Stimulated activated CD8-positive, alpha-beta memory T cell treated with anti-CD3 and anti-CD28 coated beads, Interleukin-4, amount 100 ng/mL, for 4 hours (primary cell): ENCODE measurements at regions not wholly inside any gene's neighbourhood (a gene's known extent, or its start where the extent isn't known, plus 50 kb on each side); places are given as distances from the start of the nearest gene placed in this dataset.
"Not testable (repeated sequence)": the region's sequence is repeated elsewhere in the genome, so short reads cannot be mapped to it uniquely, and the experiment has no call there.

Experiments used
- DNase-seq, 2 donors: peaks; one replicate each; pipeline ENCODE4 v3.0.0-alpha.2; 2020; ENCODE audit warnings: low read depth in 2 of 2, low spot score in 1 of 2

GRCh38 chr16:29148867-29149272, 164.0 kb downstream of the LAT start:
- peak; percentile 30 to 51 for DNase-seq

DNA sequence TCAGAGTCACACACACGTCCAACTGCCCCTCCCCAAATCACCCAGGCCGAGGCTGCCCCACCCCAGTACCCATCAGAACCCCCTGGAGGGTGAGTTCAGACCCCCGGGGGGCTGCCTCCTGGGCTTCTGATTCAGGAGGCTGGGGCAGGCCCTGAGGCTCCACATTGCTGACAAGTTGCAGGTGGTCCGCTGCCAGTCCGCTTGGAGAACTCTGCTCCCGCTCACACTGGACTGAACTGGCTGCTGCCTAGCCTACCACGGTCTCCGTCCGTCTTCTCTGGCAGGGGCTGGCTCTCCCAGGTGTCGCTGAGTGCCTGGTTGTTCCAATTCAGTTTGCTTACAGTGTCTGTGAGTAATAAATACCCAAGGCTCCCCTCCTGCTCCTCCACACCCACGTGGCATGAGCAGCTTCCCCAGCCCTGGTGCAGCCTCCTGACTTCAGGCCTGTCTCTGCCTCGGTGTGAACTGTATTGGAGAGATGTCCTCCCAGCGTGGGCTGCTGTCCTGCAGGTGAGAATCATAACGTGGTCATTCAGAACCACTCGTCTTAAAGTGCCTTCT, 163.4 kb downstream of the LAT start:
- DNase-seq: no peak

GRCh38 chr16:29147710-29148109, 162.9 kb downstream of the LAT start:
- not testable (repeated sequence) for DNase-seq

GRCh38 chr16:29146808-29147643, 162.2 kb downstream of the LAT start:
- DNase-seq: not testable (repeated sequence)

DNA sequence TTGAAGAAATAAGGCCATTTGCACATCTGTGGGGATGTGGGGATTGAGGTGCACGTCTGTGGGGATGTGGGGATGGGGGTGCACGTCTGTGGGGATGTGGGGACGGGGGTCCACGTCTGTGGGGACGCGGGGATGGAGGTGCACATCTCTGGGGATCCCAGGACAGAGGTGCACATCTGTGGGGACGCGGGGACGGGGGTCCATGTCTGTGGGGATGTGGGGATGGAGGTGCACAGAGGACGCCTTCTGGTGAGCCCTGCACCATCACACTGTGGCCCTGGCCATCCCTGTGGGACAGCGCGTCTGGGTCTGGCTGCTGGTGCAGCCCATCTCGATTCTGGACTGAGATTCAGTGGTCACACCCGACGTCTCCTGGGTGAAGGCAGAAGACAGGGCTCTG, 161.4 kb downstream of the LAT start:
- no peak for DNase-seq

DNA sequence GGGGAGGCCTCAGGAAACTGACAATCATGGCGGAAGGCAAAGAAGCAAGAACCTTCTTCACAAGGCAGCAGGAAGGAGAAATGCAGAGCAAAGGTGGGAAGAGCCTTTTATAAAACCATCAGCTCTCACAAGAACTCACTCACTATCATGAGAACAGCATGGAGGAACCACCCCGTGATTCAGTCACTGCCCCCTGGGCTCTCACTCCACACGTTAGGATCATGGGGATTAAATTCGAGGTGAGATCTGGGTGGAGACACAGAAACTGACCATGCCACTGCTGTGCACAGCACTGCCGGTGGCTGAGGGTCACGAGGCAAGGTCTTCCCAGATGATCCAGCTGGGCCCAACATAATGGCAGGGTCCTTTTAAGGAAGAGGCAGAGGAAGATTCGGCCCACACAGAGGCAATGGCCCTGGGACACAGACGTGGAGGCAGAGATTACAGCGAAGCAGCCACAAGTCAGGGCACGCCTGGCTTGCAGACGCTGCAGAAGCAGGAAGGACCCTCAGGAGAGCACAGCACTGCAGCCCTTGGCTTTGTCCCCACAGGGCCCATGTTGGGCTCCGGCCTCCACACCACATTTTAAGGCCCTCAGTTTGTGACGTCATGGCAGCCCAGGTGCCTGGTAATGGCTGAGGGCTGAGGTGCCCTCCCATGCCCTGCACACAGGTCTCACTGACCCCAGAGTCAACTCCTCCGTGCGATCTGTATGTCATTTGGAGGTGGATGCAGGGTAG, 160.8 kb downstream of the LAT start:
- not testable (repeated sequence) for DNase-seq

GRCh38 chr16:29145086-29145485, 160.2 kb downstream of the LAT start:
- DNase-seq: not testable (repeated sequence)

GRCh38 chr16:29144669-29145062, 159.8 kb downstream of the LAT start:
- not testable (repeated sequence) for DNase-seq

- not testable (repeated sequence) for DNase-seq
These were observed 159.2 kb downstream of the LAT start for GRCh38 chr16:29143739-29144668.

DNA sequence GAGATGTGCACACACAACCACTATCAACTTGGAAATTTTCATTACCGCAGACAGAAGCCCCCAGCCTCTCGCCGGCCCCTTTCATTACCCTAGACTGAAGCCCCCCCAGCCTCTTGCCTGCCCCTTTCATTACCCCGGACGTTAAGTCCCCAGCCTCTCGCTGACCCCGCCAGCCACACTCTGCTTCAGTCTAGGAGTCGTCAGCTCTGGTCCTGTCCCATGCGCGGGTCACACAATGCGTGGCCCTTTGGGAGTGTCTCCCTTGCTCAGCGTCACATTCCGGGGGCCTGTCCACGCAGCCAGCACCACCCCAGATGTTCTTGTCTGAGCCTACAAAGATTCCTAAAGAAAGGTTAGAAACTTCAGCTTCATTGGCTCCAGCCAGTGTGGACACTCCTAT, 157.7 kb downstream of the LAT start:
- not testable (repeated sequence) for DNase-seq

DNA sequence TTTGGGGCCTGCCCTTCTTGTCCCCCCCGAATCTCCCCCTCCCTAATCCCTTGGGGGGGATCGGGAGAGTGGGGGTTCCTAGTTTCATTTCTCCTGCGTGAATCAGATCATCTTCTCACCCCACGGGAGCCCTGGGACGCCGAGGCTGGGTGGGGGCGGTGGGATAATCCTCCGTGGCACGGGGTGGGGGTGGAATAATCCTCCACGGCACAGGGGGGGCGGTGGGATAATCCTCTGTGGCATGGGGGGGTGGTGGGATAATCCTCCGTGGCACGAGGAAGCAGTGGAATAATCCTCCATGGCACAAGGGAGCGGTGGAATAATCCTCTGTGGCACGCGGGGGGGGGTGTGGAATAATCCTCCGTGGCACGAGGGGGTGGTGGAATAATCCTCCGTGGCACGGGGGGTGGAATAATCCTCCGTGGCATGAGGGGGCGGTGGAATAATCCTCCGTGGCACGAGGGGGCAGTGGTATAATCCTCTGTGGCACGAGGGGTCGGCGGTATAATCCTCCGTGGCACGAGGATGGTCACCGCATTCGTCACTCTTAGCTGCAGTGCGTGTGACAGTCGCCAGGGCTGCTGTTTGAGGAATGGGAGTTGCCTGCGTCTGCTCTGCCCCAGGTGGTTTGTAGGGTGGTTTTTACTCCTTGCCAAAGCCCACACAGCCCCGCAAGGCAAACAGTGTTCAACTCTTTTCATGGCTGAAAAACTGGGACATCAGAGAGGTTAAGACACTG, 156.9 kb downstream of the LAT start:
- no peak for DNase-seq

DNA sequence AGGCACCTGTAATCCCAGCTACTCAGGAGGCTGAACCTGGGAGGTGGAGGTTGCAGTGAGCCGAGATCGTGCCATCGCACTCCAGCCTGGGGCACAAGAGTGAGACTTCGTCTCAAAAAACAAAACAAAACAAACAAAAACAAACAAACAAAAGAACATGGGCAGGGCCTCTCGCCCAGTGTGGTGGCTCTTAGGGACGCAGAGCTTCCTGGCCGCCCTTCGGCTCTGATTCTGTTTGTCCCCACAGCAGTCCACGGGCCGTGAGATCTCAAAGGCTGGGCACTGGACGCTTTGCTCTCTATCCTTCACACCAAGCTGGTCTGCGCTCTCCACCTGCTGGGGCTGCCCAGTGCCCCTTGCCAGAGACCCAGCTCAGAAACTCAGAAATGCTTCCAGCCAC, 156.3 kb downstream of the LAT start:
- DNase-seq: not testable (repeated sequence)

DNA sequence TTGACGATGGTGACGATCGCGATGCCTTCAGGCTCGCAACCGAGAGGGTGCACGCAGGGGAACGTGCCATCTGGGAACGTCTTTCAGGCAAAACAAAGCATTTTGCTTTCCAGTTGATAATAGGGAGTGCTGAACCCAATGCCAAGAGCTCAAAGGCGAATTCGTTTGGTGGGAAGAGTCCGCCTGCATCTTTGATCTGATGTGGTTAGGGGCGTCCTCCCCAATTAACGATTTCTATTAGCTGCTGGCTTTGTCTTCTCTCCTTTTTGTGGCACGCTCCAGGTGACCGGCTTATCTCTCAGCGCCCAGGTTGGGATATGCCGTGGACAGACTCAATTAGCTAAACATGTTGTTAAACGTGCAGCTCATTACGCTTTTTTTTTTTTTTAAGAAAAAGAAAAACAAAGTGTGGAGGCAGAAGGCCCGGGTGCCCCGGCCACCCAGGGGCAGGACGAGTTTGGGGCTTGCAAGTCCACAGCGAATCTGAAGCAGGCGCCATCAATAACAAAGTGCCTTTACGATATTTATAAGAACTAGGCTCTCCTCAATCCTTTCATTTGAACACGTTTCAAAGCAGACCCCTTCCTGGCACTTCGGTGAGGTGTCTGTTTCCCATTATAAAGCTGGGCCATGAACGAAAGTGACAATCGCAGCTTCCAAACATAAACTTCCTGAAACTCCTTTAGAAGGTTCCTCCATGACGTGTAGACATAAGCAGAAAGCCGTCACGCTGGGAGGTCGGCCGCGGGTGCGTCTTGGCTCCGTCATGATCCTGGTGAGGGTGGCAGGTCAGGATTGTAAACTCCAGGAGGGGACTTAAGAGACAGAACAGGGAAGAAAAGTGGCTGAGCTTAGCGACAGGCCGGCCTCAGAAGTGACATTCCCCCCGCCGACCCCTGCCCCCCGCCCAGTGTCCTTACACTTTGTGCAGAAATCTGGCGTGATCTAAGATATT, 155.3 kb downstream of the LAT start:
- not testable (repeated sequence) for DNase-seq

- DNase-seq: no peak
These were observed 154.5 kb downstream of the LAT start for GRCh38 chr16:29139261-29139802.

DNA sequence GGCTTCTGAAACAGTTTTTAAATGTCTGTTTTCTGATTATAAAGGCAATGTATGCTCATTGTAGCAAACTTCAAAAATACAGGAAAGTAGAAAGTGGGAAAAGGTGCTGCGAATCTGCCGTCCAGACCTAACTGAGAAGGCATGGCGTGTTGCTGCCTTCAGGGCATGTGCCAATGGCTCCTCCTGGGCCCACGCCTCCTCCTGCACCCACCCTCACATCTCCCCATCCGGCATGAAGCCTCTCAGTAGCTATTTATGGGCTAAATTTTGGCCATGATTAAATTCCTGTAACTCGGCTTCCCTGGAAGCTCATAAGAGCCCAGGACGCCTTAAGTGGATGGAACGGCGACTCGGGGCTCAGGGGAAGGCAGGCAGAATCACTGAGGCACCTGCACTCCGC, 153.8 kb downstream of the LAT start:
- not testable (repeated sequence) for DNase-seq

DNA sequence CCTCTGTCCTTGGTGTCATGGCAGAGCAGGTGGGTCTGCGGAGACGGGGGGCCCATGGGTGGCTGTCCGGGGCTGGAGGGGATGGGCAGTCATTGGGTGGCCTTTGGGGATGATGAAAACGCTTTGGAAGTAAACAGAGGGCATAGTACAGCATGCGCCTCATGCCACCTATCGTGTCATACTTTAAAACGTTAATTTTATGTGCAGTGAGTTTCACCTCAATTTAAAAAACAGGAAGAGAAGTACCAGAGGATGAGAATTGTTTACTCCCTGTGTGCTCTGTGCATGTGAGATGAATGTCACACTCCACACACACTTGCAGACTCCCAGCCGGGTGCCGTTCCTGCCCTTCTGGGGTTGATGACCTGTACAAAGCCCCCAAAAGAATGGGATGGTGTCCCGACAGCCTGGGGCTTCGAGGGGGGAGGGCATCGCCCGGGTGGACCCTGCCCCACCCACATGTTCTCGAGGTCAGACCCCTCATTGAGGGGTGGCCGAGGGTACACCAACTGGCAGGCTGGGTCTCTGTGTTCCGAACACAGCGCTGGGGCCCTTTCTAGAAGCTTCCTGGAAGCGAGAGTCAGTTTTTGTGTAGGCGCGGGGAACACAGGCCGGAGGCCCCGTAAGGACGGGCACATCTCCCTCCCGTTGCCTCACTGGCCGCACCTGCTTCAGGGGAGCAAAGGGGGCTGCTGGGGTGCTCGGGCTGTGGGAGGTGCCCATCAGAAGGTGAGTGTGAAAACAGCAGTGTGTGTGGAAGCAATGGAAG, 153.2 kb downstream of the LAT start:
- DNase-seq: not testable (repeated sequence)

DNA sequence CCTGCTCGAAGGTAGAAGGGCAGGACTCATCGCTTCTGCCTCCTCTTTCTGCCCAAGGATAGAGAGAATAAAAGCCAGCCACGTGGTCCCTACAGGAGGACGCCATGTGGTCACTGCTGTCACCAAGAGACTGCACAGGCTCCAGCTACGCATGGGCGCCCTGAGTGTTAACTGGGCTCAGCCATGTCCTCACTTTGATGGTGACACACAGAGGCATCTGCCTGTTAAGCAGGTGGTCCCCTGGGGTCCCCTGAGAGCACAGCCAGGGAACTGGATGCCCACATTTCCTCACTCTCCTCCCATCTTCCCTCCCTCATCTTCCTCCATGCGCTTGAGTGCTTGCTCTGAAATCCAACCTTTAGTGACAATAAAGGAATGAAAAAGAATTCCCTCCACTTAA, 152.6 kb downstream of the LAT start:
- DNase-seq: not testable (repeated sequence)

DNA sequence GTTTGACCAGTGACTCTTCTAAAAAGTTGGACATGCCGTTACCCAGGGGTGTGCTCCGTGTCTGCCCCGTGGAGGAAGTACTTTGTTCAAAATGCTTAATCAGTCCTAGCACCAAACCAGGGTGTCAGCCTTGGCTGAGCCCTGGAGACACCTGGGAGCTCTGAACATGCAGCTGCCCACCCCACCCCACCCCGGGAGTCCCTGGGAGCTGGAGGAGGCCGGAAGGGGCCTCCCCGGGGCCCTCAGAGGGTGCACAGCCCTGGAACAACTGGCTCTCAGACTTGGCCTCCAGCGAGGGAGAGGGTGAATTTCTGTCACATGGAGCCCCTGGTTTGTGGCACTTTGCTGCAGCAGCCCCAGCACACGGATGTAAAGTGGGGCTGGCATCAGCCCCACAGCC, 152.1 kb downstream of the LAT start:
- DNase-seq: not testable (repeated sequence)
